ENCODE measurements at regions not wholly inside any gene's neighbourhood (a gene's known extent, or its start where the extent isn't known, plus 50 kb on each side); places are given as distances from the start of the nearest gene placed in this dataset.

GRCh38 chr10:78254013-78254412, 220.3 kb downstream of the RPS24 start:
- no peak for DNase-seq (ENCODE audit: low read depth)
- H3K4me3 ChIP-seq (ENCODE audit: low read depth, low read length), result no peak overlapping the region
- no peaks in the 10 kb centered on the region for H3K36me3 ChIP-seq (ENCODE audit: control insufficient read depth, insufficient read depth, low read length)
- no peak for TF ChIP-seq CTCF (IDR thresholded peaks at IDR 0.05; ENCODE audit: insufficient read depth, low read length, poor library complexity, severe bottlenecking)
- no peaks in the 10 kb centered on the region for H3K27me3 ChIP-seq (ENCODE audit: control insufficient read depth, insufficient read depth, low read length)

DNA sequence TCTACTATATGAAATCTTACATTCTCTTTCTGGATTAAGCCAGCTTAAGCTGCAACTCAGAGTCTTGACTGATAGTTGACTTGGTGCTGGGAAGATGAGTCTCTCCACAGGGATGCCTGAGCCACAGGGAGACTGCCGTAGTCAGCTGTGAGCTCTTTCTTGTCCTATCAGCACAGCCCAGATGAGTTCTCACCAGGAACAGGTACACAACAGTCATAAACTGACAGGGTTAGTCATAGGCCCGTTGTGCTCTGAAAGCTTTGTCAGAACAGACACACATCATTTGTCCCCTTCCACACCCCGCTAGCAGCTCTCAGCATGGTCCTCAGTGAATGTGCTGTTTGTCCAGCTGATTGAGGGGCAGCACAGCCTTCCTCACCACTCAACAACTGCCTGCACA, 221.6 kb downstream of the RPS24 start:
- DNase-seq (ENCODE audit: low read depth), result peak; percentile 31
- no peaks in the 10 kb centered on the region for H3K36me3 ChIP-seq (ENCODE audit: control insufficient read depth, insufficient read depth, low read length)
- H3K4me3 ChIP-seq (ENCODE audit: low read depth, low read length), result no peak overlapping the region
- TF ChIP-seq CTCF (IDR thresholded peaks at IDR 0.05; ENCODE audit: insufficient read depth, low read length, poor library complexity, severe bottlenecking), result no peak
- H3K27me3 ChIP-seq (ENCODE audit: control insufficient read depth, insufficient read depth, low read length), result no peaks in the 10 kb centered on the region

- H3K27me3 ChIP-seq (ENCODE audit: control insufficient read depth, insufficient read depth, low read length), result no peaks in the 10 kb centered on the region
- no peaks in the 10 kb centered on the region for H3K36me3 ChIP-seq (ENCODE audit: control insufficient read depth, insufficient read depth, low read length)
- no peak for TF ChIP-seq CTCF (IDR thresholded peaks at IDR 0.05; ENCODE audit: insufficient read depth, low read length, poor library complexity, severe bottlenecking)
- H3K4me3 ChIP-seq (ENCODE audit: low read depth, low read length), result no peak overlapping the region
- peak; percentile 98 for DNase-seq (ENCODE audit: low read depth)
These were observed 222.4 kb downstream of the RPS24 start for GRCh38 chr10:78255796-78256638.

DNA sequence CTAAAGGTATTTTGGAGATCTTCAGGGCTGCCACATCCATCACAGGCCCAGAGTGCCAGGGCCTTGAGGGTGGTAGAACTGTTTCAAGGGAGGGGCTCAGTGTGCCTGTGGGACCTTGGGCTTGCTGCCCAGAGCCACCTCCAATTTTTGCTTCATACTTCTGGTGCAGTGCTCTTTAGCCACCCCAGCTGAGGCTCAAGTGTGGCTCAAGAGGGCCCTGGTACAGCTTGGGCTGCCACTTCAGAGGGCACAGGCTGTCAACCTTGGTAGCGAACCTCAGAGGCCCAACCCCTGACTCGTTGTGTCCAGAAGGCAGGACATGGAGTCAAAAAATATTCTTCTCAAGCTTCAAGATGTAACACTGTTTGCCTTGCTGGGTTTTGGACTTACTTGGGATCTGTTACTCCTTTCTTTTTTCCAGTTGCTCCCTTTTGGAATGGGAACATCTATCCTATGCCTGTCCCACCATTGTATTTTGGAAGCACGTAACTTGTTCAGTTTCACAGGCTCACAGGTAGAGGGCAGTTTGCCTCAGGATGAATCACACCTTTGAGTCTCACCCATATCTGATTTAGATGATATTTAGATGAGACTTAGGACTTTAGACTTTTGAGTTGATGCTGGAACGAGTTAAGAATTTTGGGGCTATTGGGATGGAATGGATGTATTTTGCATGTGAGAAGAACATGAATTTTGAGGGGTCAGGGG, 224.8 kb downstream of the RPS24 start:
- Histone ChIP-seq H3K27me3 (ENCODE audit: control insufficient read depth, insufficient read depth, low read length) (no peaks in the 10 kb centered on the region), H3K36me3 (ENCODE audit: control insufficient read depth, insufficient read depth, low read length) (no peaks in the 10 kb centered on the region), H3K4me3 (ENCODE audit: low read depth, low read length) (no peak overlapping the region)
- DNase-seq (ENCODE audit: low read depth), result no peak
- no peak for TF ChIP-seq CTCF (IDR thresholded peaks at IDR 0.05; ENCODE audit: insufficient read depth, low read length, poor library complexity, severe bottlenecking)

- Histone ChIP-seq H3K36me3 (ENCODE audit: control insufficient read depth, insufficient read depth, low read length) (no peaks in the 10 kb centered on the region), H3K4me3 (ENCODE audit: low read depth, low read length) (no peak overlapping the region), H3K27me3 (ENCODE audit: control insufficient read depth, insufficient read depth, low read length) (no peaks in the 10 kb centered on the region)
- no peak for DNase-seq (ENCODE audit: low read depth)
- no peak for TF ChIP-seq CTCF (IDR thresholded peaks at IDR 0.05; ENCODE audit: insufficient read depth, low read length, poor library complexity, severe bottlenecking)
These were observed 225.7 kb downstream of the RPS24 start for GRCh38 chr10:78259391-78259790.
